ENCODE measurements at regions not wholly inside any gene's neighbourhood (a gene's known extent, or its start where the extent isn't known, plus 50 kb on each side); places are given as distances from the start of the nearest gene placed in this dataset.

- TF ChIP-seq CTCF (IDR thresholded peaks at IDR 0.05) (no peak), EP300 (IDR thresholded peaks at IDR 0.05) (no peak), POLR2A (IDR thresholded peaks at IDR 0.05) (no peak)
Measured at GRCh38 chr22:48244388-48245195, 1482.1 kb downstream of the TBC1D22A start.
